Lung (tissue), 11 donors: ENCODE measurements at regions not wholly inside any gene's neighbourhood (a gene's known extent, or its start where the extent isn't known, plus 50 kb on each side); places are given as distances from the start of the nearest gene placed in this dataset.

Experiments used
- ATAC-seq: fragments of 200-7000 bp; cut with Tn5 transposase; one replicate; pipeline ENCODE4 v1.9.1; 2020; ENCODE audit warnings: moderate number of reproducible peaks; ENCODE audit not compliant: insufficient read depth, low FRiP score
- DNase-seq, 3 donors: peaks; one replicate each; pipeline ENCODE4 v3.0.0-alpha.2; 2013 to 2017
- H3K27ac ChIP-seq, 2 donors: one replicate each; pipeline ENCODE4 v1.5.1; 2013; ENCODE audit warnings: mild to moderate bottlenecking in 2 of 2, moderate library complexity in 2 of 2, control low read depth in 1 of 2, inconsistent platforms in 1 of 2, low read depth in 1 of 2, low read length in 1 of 2
- H3K27me3 ChIP-seq, 3 donors: one replicate each; pipeline ENCODE4 v1.5.1; 2013; ENCODE audit warnings: low read length in 2 of 3; ENCODE audit not compliant: control insufficient read depth in 3 of 3, insufficient read depth in 3 of 3
- H3K36me3 ChIP-seq, 4 donors: one replicate each; pipeline ENCODE4 v1.5.1; 2013; ENCODE audit warnings: low read length in 4 of 4, mild to moderate bottlenecking in 1 of 4, moderate library complexity in 1 of 4; ENCODE audit not compliant: control insufficient read depth in 4 of 4, insufficient read depth in 4 of 4
- H3K4me1 ChIP-seq, 5 donors: one replicate each; pipeline ENCODE4 v1.5.1; 2013; ENCODE audit warnings: low read length in 5 of 5, mild to moderate bottlenecking in 2 of 5, moderate library complexity in 1 of 5; ENCODE audit not compliant: control insufficient read depth in 5 of 5, insufficient read depth in 5 of 5
- H3K4me3 ChIP-seq: one replicate; pipeline ENCODE4 v1.5.1; 2013; ENCODE audit warnings: mild to moderate bottlenecking, control low read depth, moderate library complexity
- H3K9ac ChIP-seq, 2 donors: one replicate each; pipeline ENCODE4 v1.5.1; 2013; ENCODE audit warnings: low read length in 2 of 2, control low read depth in 1 of 2; ENCODE audit not compliant: insufficient read depth in 1 of 2
- H3K9me3 ChIP-seq, 4 donors: one replicate each; pipeline ENCODE4 v1.5.1; 2013; ENCODE audit warnings: low read length in 3 of 4, mild to moderate bottlenecking in 1 of 4, moderate library complexity in 1 of 4; ENCODE audit not compliant: control insufficient read depth in 4 of 4, insufficient read depth in 3 of 4
- CTCF ChIP-seq: IDR thresholded peaks from 2 replicates; pipeline ENCODE4 v1.5.1; 2012; ENCODE audit warnings: mild to moderate bottlenecking; ENCODE audit errors: control extremely low read depth, extremely low read depth
- WGBS, 2 donors: extraction: QIAGEN DNeasy Blood & Tissue Kit; methylation state at CpG; one replicate each; pipeline ENCODE4 v1.1.7; 2013; 5-methylcytosine and 5-hydroxymethylcytosine counted together
- donor health status: control.
- donor health status: control.
- donor health status: Bipolar disorder and iron deficiency.
- donor health status: healthy.
- donor health status: DM: yes; HTN: yes; CAD: no.

GRCh38 chr6:4637691-4638433 is 138.3 kb upstream of the CDYL start:
- no peak overlapping the region for H3K4me3 ChIP-seq
- H3K9ac ChIP-seq, result no peak overlapping the region
- peaks cover 0 to 2% (median 0%) of the 10 kb centered on the region in 4 donors for H3K9me3 ChIP-seq
- no peaks in the 10 kb centered on the region for H3K4me1 ChIP-seq
- H3K36me3 ChIP-seq, result no peaks in the 10 kb centered on the region
- H3K27ac ChIP-seq, result no peak overlapping the region
- no peak for DNase-seq
- ATAC-seq, result no peak
- no peak for TF ChIP-seq CTCF
- no peaks in the 10 kb centered on the region for H3K27me3 ChIP-seq
- 92 to 94% methylated on average over 5 of the region's 5 CpGs for WGBS, 2 donors

- H3K36me3 ChIP-seq, result no peaks in the 10 kb centered on the region
- peaks cover 0 to 2% (median 0%) of the 10 kb centered on the region in 4 donors for H3K9me3 ChIP-seq
- no peaks in the 10 kb centered on the region for H3K27me3 ChIP-seq
- H3K27ac ChIP-seq, result no peak overlapping the region
- TF ChIP-seq CTCF, result no peak
- WGBS, 2 donors, result 35 to 86% methylated on average over 2 of the region's 2 CpGs
- no peak overlapping the region for H3K9ac ChIP-seq
- no peak overlapping the region for H3K4me3 ChIP-seq
- no peak for DNase-seq
- no peak for ATAC-seq
- no peaks in the 10 kb centered on the region for H3K4me1 ChIP-seq
Measured at GRCh38 chr6:4636881-4637224, 139.4 kb upstream of the CDYL start.

- 90 to 92% methylated on average over 14 of the region's 14 CpGs for WGBS, 2 donors
- Histone ChIP-seq H3K4me1 (no peaks in the 10 kb centered on the region), H3K9me3 (peaks cover 0 to 2% (median 0%) of the 10 kb centered on the region in 4 donors), H3K27me3 (no peaks in the 10 kb centered on the region), H3K27ac (no peak overlapping the region), H3K36me3 (no peaks in the 10 kb centered on the region), H3K4me3 (no peak overlapping the region), H3K9ac (no peak overlapping the region)
- ATAC-seq (no peak), DNase-seq (no peak)
- no peak for TF ChIP-seq CTCF
Measured at GRCh38 chr6:4636191-4636880, 139.9 kb upstream of the CDYL start.
